ENCODE measurements at regions not wholly inside any gene's neighbourhood (a gene's known extent, or its start where the extent isn't known, plus 50 kb on each side); places are given as distances from the start of the nearest gene placed in this dataset.

GRCh38 chrX:117843749-117844148 is 272.9 kb downstream of the KLHL13 start:
- Histone ChIP-seq H3K27me3 (no peaks in the 10 kb centered on the region), H3K4me1 (ENCODE audit: insufficient read depth) (no peaks in the 10 kb centered on the region), H3K4me3 (no peak overlapping the region), H3K9me3 (no peaks in the 10 kb centered on the region), H3K36me3 (no peaks in the 10 kb centered on the region), H3K27ac (no peak overlapping the region)
- no peak for DNase-seq
- TF ChIP-seq EP300 (IDR thresholded peaks at IDR 0.05) (no peak), POLR2A (IDR thresholded peaks at IDR 0.05) (no peak), CTCF (IDR thresholded peaks at IDR 0.05) (no peak)
- WGBS, 3 donors = 62 to 66% (median 63%) methylated on average over 3 of the region's 3 CpGs
- intact Hi-C loops (cut with DNase I) = no loop called here

GRCh38 chrX:117840645-117841044 is 276.0 kb downstream of the KLHL13 start:
- Histone ChIP-seq H3K27me3 (no peaks in the 10 kb centered on the region), H3K4me3 (no peak overlapping the region), H3K4me1 (ENCODE audit: insufficient read depth) (no peaks in the 10 kb centered on the region), H3K27ac (no peak overlapping the region), H3K9me3 (no peaks in the 10 kb centered on the region), H3K36me3 (no peaks in the 10 kb centered on the region)
- DNase-seq = no peak
- intact Hi-C loops (cut with DNase I) = no loop called here
- 52 to 62% (median 58%) methylated on average over 3 of the region's 3 CpGs for WGBS, 3 donors
- TF ChIP-seq POLR2A (IDR thresholded peaks at IDR 0.05) = no peak
- TF ChIP-seq EP300 (IDR thresholded peaks at IDR 0.05) = no peak

GRCh38 chrX:117839544-117839943 is 277.1 kb downstream of the KLHL13 start:
- whole genome bisulfite sequencing, 3 donors = 41 to 70% (median 58%) methylated on average over 1 of the region's 1 CpG
- intact Hi-C loops (cut with DNase I) = no loop called here
- no peak for TF ChIP-seq EP300 (IDR thresholded peaks at IDR 0.05)
- no peak for TF ChIP-seq CTCF (IDR thresholded peaks at IDR 0.05)
- no peak overlapping the region for H3K4me3 ChIP-seq
- no peak for DNase-seq
- H3K4me1 ChIP-seq (ENCODE audit: insufficient read depth) = no peaks in the 10 kb centered on the region
- no peaks in the 10 kb centered on the region for H3K9me3 ChIP-seq
- H3K27ac ChIP-seq = no peak overlapping the region
- no peaks in the 10 kb centered on the region for H3K27me3 ChIP-seq
- H3K36me3 ChIP-seq = no peaks in the 10 kb centered on the region

GRCh38 chrX:117838581-117839331 is 277.9 kb downstream of the KLHL13 start:
- no peak overlapping the region for H3K27ac ChIP-seq
- 41 to 56% (median 54%) methylated on average over 3 of the region's 3 CpGs for WGBS, 3 donors
- no peak for DNase-seq

More at GRCh38 chrX:117838581-117839331, 277.9 kb downstream of the KLHL13 start:
- Histone ChIP-seq H3K36me3 (no peaks in the 10 kb centered on the region), H3K4me1 (ENCODE audit: insufficient read depth) (no peaks in the 10 kb centered on the region), H3K9me3 (no peaks in the 10 kb centered on the region), H3K27me3 (no peaks in the 10 kb centered on the region), H3K4me3 (no peak overlapping the region)
- TF ChIP-seq CTCF (IDR thresholded peaks at IDR 0.05) = no peak
- no peak for TF ChIP-seq POLR2A (IDR thresholded peaks at IDR 0.05)
- intact Hi-C loops (cut with DNase I) = no loop called here

Data from ovary (tissue), 7 donors.